DOHH2 (cell line): ENCODE measurements at regions not wholly inside any gene's neighbourhood (a gene's known extent, or its start where the extent isn't known, plus 50 kb on each side); places are given as distances from the start of the nearest gene placed in this dataset.

Experiments
- H3F3A ChIP-seq: fragments of 200-600 bp; sonication (generic), shearing (Covaris generic); 2 replicates; pipeline ENCODE4 v1.6.0; 2016; ENCODE audit warnings: antibody characterized with exemption, mild to moderate bottlenecking; ENCODE audit not compliant: control insufficient read depth, insufficient read depth
- H3K27ac ChIP-seq: fragments of 200-600 bp; sonication (generic); 2 replicates; pipeline ENCODE4 v1.5.1; 2014; ENCODE audit warnings: low read depth, mild to moderate bottlenecking, low read length, moderate library complexity
- H3K27me3 ChIP-seq: fragments of 200-600 bp; sonication (generic); 2 replicates; pipeline ENCODE4 v1.6.1; 2014; ENCODE audit warnings: mild to moderate bottlenecking, low read length, mixed read lengths; ENCODE audit not compliant: control insufficient read depth
- H3K36me3 ChIP-seq: fragments of 200-600 bp; sonication (generic); 2 replicates; pipeline ENCODE4 v1.6.1; 2014; ENCODE audit warnings: mild to moderate bottlenecking, low read length, moderate library complexity, mixed read lengths; ENCODE audit not compliant: control insufficient read depth
- H3K4me1 ChIP-seq: fragments of 200-600 bp; sonication (generic); 2 replicates; pipeline ENCODE4 v1.6.1; 2014; ENCODE audit warnings: mild to moderate bottlenecking, low read length, mixed read lengths; ENCODE audit not compliant: control insufficient read depth
- H3K4me2 ChIP-seq: fragments of 200-600 bp; sonication (generic); 2 replicates; pipeline ENCODE4 v1.6.0; 2014; ENCODE audit warnings: mild to moderate bottlenecking, low read length, moderate library complexity
- H3K4me3 ChIP-seq: fragments of 200-600 bp; sonication (generic); 2 replicates; pipeline ENCODE4 v1.5.1; 2014; ENCODE audit warnings: mild to moderate bottlenecking, low read length, mixed read lengths
- H3K79me2 ChIP-seq: fragments of 200-600 bp; sonication (generic); 2 replicates; pipeline ENCODE4 v1.6.1; 2014; ENCODE audit warnings: mild to moderate bottlenecking, low read length, mixed read lengths; ENCODE audit not compliant: control insufficient read depth
- H3K9me2 ChIP-seq: fragments of 200-600 bp; sonication (generic); replicated peaks from 2 replicates; pipeline ENCODE4 v1.6.1; 2014; ENCODE audit warnings: mild to moderate bottlenecking, low read length, mixed read lengths; ENCODE audit not compliant: control insufficient read depth
- H3K9me3 ChIP-seq: fragments of 200-600 bp; sonication (generic); 2 replicates; pipeline ENCODE4 v1.6.1; 2014; ENCODE audit warnings: antibody characterized with exemption, low read length, mixed read lengths; ENCODE audit not compliant: control insufficient read depth, insufficient read depth
- H4K20me1 ChIP-seq: fragments of 200-600 bp; sonication (generic); 2 replicates; pipeline ENCODE4 v1.6.0; 2014; ENCODE audit warnings: low read depth, mild to moderate bottlenecking, antibody characterized with exemption, low read length, moderate library complexity; ENCODE audit not compliant: control insufficient read depth, insufficient read depth
- CTCF ChIP-seq: fragments of 200-600 bp; sonication (generic); IDR thresholded peaks from one replicate; pipeline ENCODE4 v1.5.1; 2014; ENCODE audit warnings: antibody characterized with exemption, mild to moderate bottlenecking, low read depth, low read length; ENCODE audit not compliant: poor library complexity, severe bottlenecking
- EZH2phosphoT487 ChIP-seq: fragments of 200-600 bp; sonication (generic); IDR thresholded peaks from 2 replicates; pipeline ENCODE4 v1.6.1; 2017; ENCODE audit warnings: borderline replicate concordance, mild to moderate bottlenecking, antibody characterized with exemption, low read length, moderate library complexity, mixed read lengths

GRCh38 chr7:148478551-148478950 lies 112.0 kb upstream of the C7orf33 start:
- H4K20me1 ChIP-seq = no peaks in the 10 kb centered on the region
- TF ChIP-seq CTCF (no peak), EZH2phosphoT487 (no peak)
- H3K4me3 ChIP-seq = no peak overlapping the region
- H3K4me1 ChIP-seq = no peaks in the 10 kb centered on the region
- H3K27ac ChIP-seq = no peak overlapping the region
- no peak overlapping the region for H3K4me2 ChIP-seq
- no peaks in the 10 kb centered on the region for H3F3A ChIP-seq
- H3K9me3 ChIP-seq = no peaks in the 10 kb centered on the region
- 0 out of 2 replicates have a peak, but pooled peaks cover 3% of the 10 kb centered on the region for H3K27me3 ChIP-seq
- no peaks in the 10 kb centered on the region for H3K36me3 ChIP-seq
- H3K9me2 ChIP-seq = no peaks in the 10 kb centered on the region
- no peaks in the 10 kb centered on the region for H3K79me2 ChIP-seq

GRCh38 chr7:148480479-148481146 lies 110.0 kb upstream of the C7orf33 start:
- no peak for TF ChIP-seq EZH2phosphoT487
- TF ChIP-seq CTCF = peak; percentile 35
- Histone ChIP-seq H3K4me1 (no peaks in the 10 kb centered on the region), H3K27me3 (0 out of 2 replicates have a peak, but pooled peaks cover 3% of the 10 kb centered on the region), H3K79me2 (no peaks in the 10 kb centered on the region), H3K9me2 (no peaks in the 10 kb centered on the region), H3F3A (no peaks in the 10 kb centered on the region), H3K4me2 (no peak overlapping the region), H4K20me1 (no peaks in the 10 kb centered on the region), H3K36me3 (no peaks in the 10 kb centered on the region), H3K9me3 (no peaks in the 10 kb centered on the region), H3K27ac (no peak overlapping the region), H3K4me3 (no peak overlapping the region)

- no peaks in the 10 kb centered on the region for H3K36me3 ChIP-seq
- H3K79me2 ChIP-seq = no peaks in the 10 kb centered on the region
- no peak overlapping the region for H3K4me2 ChIP-seq
- H3K27ac ChIP-seq = no peak overlapping the region
- H3F3A ChIP-seq = no peaks in the 10 kb centered on the region
- no peak overlapping the region for H3K4me3 ChIP-seq
- H4K20me1 ChIP-seq = no peaks in the 10 kb centered on the region
- no peaks in the 10 kb centered on the region for H3K9me3 ChIP-seq
- TF ChIP-seq CTCF (no peak), EZH2phosphoT487 (no peak)
- 0 out of 2 replicates have a peak, but pooled peaks cover 3% of the 10 kb centered on the region for H3K27me3 ChIP-seq
- no peaks in the 10 kb centered on the region for H3K4me1 ChIP-seq
- H3K9me2 ChIP-seq = no peaks in the 10 kb centered on the region
These were observed 109.4 kb upstream of the C7orf33 start for GRCh38 chr7:148481147-148481526.
